GM12878 (cell line): ENCODE measurements at regions not wholly inside any gene's neighbourhood (a gene's known extent, or its start where the extent isn't known, plus 50 kb on each side); places are given as distances from the start of the nearest gene placed in this dataset.

Source experiments
- ATF7 ChIP-seq: fragments of 450-650 bp; IDR thresholded peaks from 2 replicates; pipeline ENCODE4 v1.6.1; 2016; ENCODE audit warnings: low read depth, mild to moderate bottlenecking
- BCL3 ChIP-seq: IDR thresholded peaks from 2 replicates; pipeline ENCODE4 v1.6.1; 2011; ENCODE audit warnings: borderline replicate concordance, low read depth, mild to moderate bottlenecking, moderate library complexity, low read length; ENCODE audit not compliant: insufficient read depth, poor library complexity, severe bottlenecking
- BCLAF1 ChIP-seq: fragments of 450-650 bp; IDR thresholded peaks from 2 replicates; pipeline ENCODE4 v1.6.1; 2017; ENCODE audit warnings: antibody characterized with exemption, mild to moderate bottlenecking, moderate library complexity
- BHLHE40 ChIP-seq, 2 experiments: fragments of 450-650 bp in 1 of 2; IDR thresholded peaks; 2 replicates each; pipeline ENCODE4 v1.6.1; 2011 to 2017; ENCODE audit warnings: low read depth in 2 of 2, borderline replicate concordance in 1 of 2, improper control_type of control experiment in 1 of 2, low read length in 1 of 2, mild to moderate bottlenecking in 1 of 2
- CBX3 ChIP-seq: fragments of 200-600 bp; sonication (generic); IDR thresholded peaks from 2 replicates; pipeline ENCODE4 v1.6.1; 2016; ENCODE audit warnings: low read depth, borderline replicate concordance
- CEBPZ ChIP-seq: fragments of 150-350 bp; IDR thresholded peaks from 2 replicates; pipeline ENCODE4 v1.6.1; 2016; ENCODE audit warnings: low read depth, low read length
- DPF2 ChIP-seq: fragments of 450-650 bp; IDR thresholded peaks from 2 replicates; pipeline ENCODE4 v1.6.1; 2017; ENCODE audit warnings: mild to moderate bottlenecking
- ESRRA ChIP-seq: IDR thresholded peaks from 2 replicates; pipeline ENCODE4 v1.6.1; 2012; ENCODE audit warnings: mild to moderate bottlenecking, low read length, improper control_type of control experiment
- HCFC1 ChIP-seq: fragments of 150-350 bp; IDR thresholded peaks from 2 replicates; pipeline ENCODE4 v1.6.1; 2014; ENCODE audit warnings: low read length
- IRF4 ChIP-seq: IDR thresholded peaks from 2 replicates; pipeline ENCODE4 v1.6.1; 2011; ENCODE audit warnings: low read depth, low read length
- MEF2A ChIP-seq: IDR thresholded peaks from 2 replicates; pipeline ENCODE4 v1.6.1; 2011; ENCODE audit warnings: low read depth, mild to moderate bottlenecking, low read length, moderate library complexity; ENCODE audit not compliant: insufficient read depth
- MEF2B ChIP-seq: fragments of 450-650 bp; IDR thresholded peaks from 2 replicates; pipeline ENCODE4 v1.6.1; 2018; ENCODE audit warnings: mild to moderate bottlenecking, moderate library complexity; ENCODE audit not compliant: partially characterized antibody, poor library complexity, severe bottlenecking
- MXI1 ChIP-seq: fragments of 150-350 bp; IDR thresholded peaks from 2 replicates; pipeline ENCODE4 v1.6.1; 2011; ENCODE audit warnings: low read depth, mild to moderate bottlenecking, inconsistent platforms, low read length, improper control_type of control experiment
- MYC ChIP-seq: IDR thresholded peaks from 2 replicates; pipeline ENCODE4 v1.6.1; 2011; ENCODE audit warnings: mild to moderate bottlenecking, low read length, moderate library complexity, inconsistent platforms; ENCODE audit not compliant: insufficient read depth, insufficient replicate concordance, insufficient read length, severe bottlenecking
- NFIC ChIP-seq: IDR thresholded peaks from 2 replicates; pipeline ENCODE4 v1.6.1; 2012; ENCODE audit warnings: low read depth, mild to moderate bottlenecking, inconsistent platforms, low read length, moderate library complexity
- NR2C2 ChIP-seq: IDR thresholded peaks from 2 replicates; pipeline ENCODE4 v1.6.1; 2011; ENCODE audit warnings: borderline replicate concordance, low read depth; ENCODE audit not compliant: control insufficient read depth, insufficient read length
- NRF1 ChIP-seq: conservative IDR thresholded peaks from 2 replicates; pipeline ENCODE4 v1.6.1; 2011; ENCODE audit warnings: mild to moderate bottlenecking, low read depth, low read length, improper control_type of control experiment
- PBX3 ChIP-seq: IDR thresholded peaks from 2 replicates; pipeline ENCODE4 v1.6.1; 2011; ENCODE audit warnings: mild to moderate bottlenecking, low read depth, low read length, moderate library complexity; ENCODE audit not compliant: insufficient replicate concordance
- RFX5 ChIP-seq: IDR thresholded peaks from 2 replicates; pipeline ENCODE4 v1.6.1; 2011; ENCODE audit warnings: low read depth, low read length, improper control_type of control experiment
- TCF12 ChIP-seq: IDR thresholded peaks from 2 replicates; pipeline ENCODE4 v1.6.1; 2011; ENCODE audit warnings: low read depth, mild to moderate bottlenecking, low read length
- TCF7 ChIP-seq: IDR thresholded peaks from 2 replicates; pipeline ENCODE4 v1.6.1; 2014; ENCODE audit warnings: antibody characterized with exemption, borderline replicate concordance
- ZZZ3 ChIP-seq: IDR thresholded peaks from 2 replicates; pipeline ENCODE4 v1.6.1; 2011; ENCODE audit warnings: low read depth; ENCODE audit not compliant: control insufficient read depth, insufficient read length

- TF ChIP-seq PBX3 (no peak), CBX3 (no peak), MEF2A (no peak), ESRRA (no peak), ATF7 (no peak), ZZZ3 (no peak), BCL3 (no peak), NFIC (no peak), NR2C2 (no peak), TCF7 (no peak), DPF2 (no peak), IRF4 (no peak), BCLAF1 (no peak), BHLHE40 (IDR thresholded peaks at IDR 0.05; ENCODE audit: borderline replicate concordance in 1 of 2, low read depth in 2 of 2, low read length in 1 of 2) (no peak), MXI1 (peak; percentile 37), TCF12 (0 out of 2 replicates have a peak, but pooled peaks have one; percentile 6), HCFC1 (no peak), RFX5 (no peak), MEF2B (peak; percentile 78), MYC (peak; percentile 34), CEBPZ (no peak), NRF1 (no peak)
These were observed 53.6 kb upstream of the ZNF254 start (continued) for GRCh38 chr19:24033301-24033962.
